Activated B cell treated with CpG ODN at 0.5 μM for 24 hours (primary cell): ENCODE measurements at regions not wholly inside any gene's neighbourhood (a gene's known extent, or its start where the extent isn't known, plus 50 kb on each side); places are given as distances from the start of the nearest gene placed in this dataset.

Source experiments
- ATAC-seq: fragments of 200-7000 bp; cut with Tn5 transposase; one replicate; pipeline ENCODE4 v1.10.0; 2021; ENCODE audit warnings: low read depth, mild to moderate bottlenecking, moderate library complexity
- CTCF ChIA-PET: fragments of 350-600 bp; sonication (Branson Sonifier 250); formaldehyde crosslinking; loops from one replicate; lab custom pipeline; 2021; ENCODE audit warnings: antibody characterized with exemption; lab: Charles Lee
- POLR2A ChIA-PET: fragments of 350-600 bp; sonication (Branson Sonifier 250); formaldehyde crosslinking; loops from one replicate; lab custom pipeline; 2021; ENCODE audit warnings: antibody characterized with exemption; lab: Charles Lee
- DNase-seq: peaks from one replicate; pipeline ENCODE4 v3.0.0; 2022
- H3K27ac Mint-ChIP-seq: one replicate; pipeline ENCODE4 v1.8.0; 2020; ENCODE audit warnings: mixed read lengths
- H3K27me3 Mint-ChIP-seq: one replicate; pipeline ENCODE4 v1.8.0; 2021; ENCODE audit warnings: mixed read lengths
- H3K36me3 Mint-ChIP-seq: one replicate; pipeline ENCODE4 v1.8.0; 2021; ENCODE audit warnings: low read depth, mixed read lengths
- H3K4me1 Mint-ChIP-seq: one replicate; pipeline ENCODE4 v1.8.0; 2021; ENCODE audit warnings: mixed read lengths
- H3K4me3 Mint-ChIP-seq: one replicate; pipeline ENCODE4 v1.8.0; 2020; ENCODE audit warnings: mild to moderate bottlenecking, mixed read lengths
- H3K9me3 Mint-ChIP-seq: one replicate; pipeline ENCODE4 v1.8.0; 2020; ENCODE audit warnings: mixed read lengths
- CTCF ChIP-seq: fragments of 200-600 bp; IDR thresholded peaks from one replicate; pipeline ENCODE4 v1.8.0; 2022; ENCODE audit warnings: antibody characterized with exemption, mild to moderate bottlenecking
- intact Hi-C: fragments of 100-400 bp; cut with micrococcal nuclease; formaldehyde crosslinking; loops from one replicate; pipeline ENCODE4 v1.15.1; 2024

GRCh38 chr7:153245809-153246208 lies 486.3 kb downstream of the ACTR3B start:
- CTCF ChIA-PET: no interaction called here
- Mint-ChIP-seq H3K27me3 (no peaks in the 10 kb centered on the region), H3K4me1 (no peaks in the 10 kb centered on the region), H3K27ac (no peak overlapping the region), H3K9me3 (no peaks in the 10 kb centered on the region), H3K4me3 (no peak overlapping the region), H3K36me3 (no peaks in the 10 kb centered on the region)
- intact Hi-C loops: no loop called here
- POLR2A ChIA-PET: no interaction called here
- no peak for TF ChIP-seq CTCF
- DNase-seq (no peak), ATAC-seq (no peak)

GRCh38 chr7:153247926-153248325 lies 488.4 kb downstream of the ACTR3B start:
- no peaks in the 10 kb centered on the region for H3K27me3 Mint-ChIP-seq
- H3K9me3 Mint-ChIP-seq: no peaks in the 10 kb centered on the region
- ChIA-PET CTCF (no interaction called here), POLR2A (no interaction called here)
- no peak overlapping the region for H3K4me3 Mint-ChIP-seq
- TF ChIP-seq CTCF: no peak
- no peaks in the 10 kb centered on the region for H3K4me1 Mint-ChIP-seq
- no peak for ATAC-seq
- H3K27ac Mint-ChIP-seq: no peak overlapping the region
- intact Hi-C loops: no loop called here
- no peaks in the 10 kb centered on the region for H3K36me3 Mint-ChIP-seq
- DNase-seq: no peak

- peaks cover 3% of the 10 kb centered on the region for H3K9me3 Mint-ChIP-seq
- no peak overlapping the region for H3K27ac Mint-ChIP-seq
- TF ChIP-seq CTCF: no peak
- H3K27me3 Mint-ChIP-seq: no peaks in the 10 kb centered on the region
- H3K4me1 Mint-ChIP-seq: no peaks in the 10 kb centered on the region
- ChIA-PET POLR2A (no interaction called here), CTCF (no interaction called here)
- intact Hi-C loops: no loop called here
- no peaks in the 10 kb centered on the region for H3K36me3 Mint-ChIP-seq
- H3K4me3 Mint-ChIP-seq: no peak overlapping the region
- DNase-seq (no peak), ATAC-seq (no peak)
These were observed 499.1 kb downstream of the ACTR3B start for GRCh38 chr7:153258686-153259085.

GRCh38 chr7:153276394-153276793 lies 516.8 kb downstream of the ACTR3B start:
- POLR2A ChIA-PET: no interaction called here
- ATAC-seq: no peak
- no peak for TF ChIP-seq CTCF
- Mint-ChIP-seq H3K27me3 (no peaks in the 10 kb centered on the region), H3K9me3 (peaks cover 24% of the 10 kb centered on the region), H3K4me1 (no peaks in the 10 kb centered on the region), H3K4me3 (no peak overlapping the region), H3K36me3 (no peaks in the 10 kb centered on the region), H3K27ac (no peak overlapping the region)
- no peak for DNase-seq
- intact Hi-C loops: no loop called here
- CTCF ChIA-PET: no interaction called here

- Mint-ChIP-seq H3K36me3 (no peaks in the 10 kb centered on the region), H3K27ac (no peak overlapping the region), H3K4me3 (no peak overlapping the region), H3K4me1 (no peaks in the 10 kb centered on the region), H3K9me3 (peaks cover 5% of the 10 kb centered on the region), H3K27me3 (no peaks in the 10 kb centered on the region)
- POLR2A ChIA-PET: no interaction called here
- CTCF ChIA-PET: no interaction called here
- DNase-seq: no peak
- intact Hi-C loops: no loop called here
- ATAC-seq: no peak
- TF ChIP-seq CTCF: no peak
These were observed 527.2 kb downstream of the ACTR3B start for GRCh38 chr7:153286763-153287162.
